Left ventricle myocardium inferior (tissue), 1 donor: ENCODE measurements at regions not wholly inside any gene's neighbourhood (a gene's known extent, or its start where the extent isn't known, plus 50 kb on each side); places are given as distances from the start of the nearest gene placed in this dataset.

Source experiments
- DNase-seq: peaks from one replicate; pipeline ENCODE4 v3.0.0-alpha.2; 2020
- H3K27ac ChIP-seq: fragments of 200-600 bp; replicated peaks from 2 replicates; pipeline ENCODE4 v1.8.0; 2021
- H3K27me3 ChIP-seq: fragments of 200-600 bp; 2 replicates; pipeline ENCODE4 v1.8.0; 2021; ENCODE audit warnings: low read depth
- H3K36me3 ChIP-seq: fragments of 200-600 bp; 2 replicates; pipeline ENCODE4 v1.8.0; 2021
- H3K4me1 ChIP-seq: fragments of 200-600 bp; 2 replicates; pipeline ENCODE4 v1.8.0; 2021
- H3K4me3 ChIP-seq: fragments of 200-600 bp; 2 replicates; pipeline ENCODE4 v1.8.0; 2021; ENCODE audit warnings: mild to moderate bottlenecking, moderate library complexity
- H3K9me3 ChIP-seq: fragments of 200-600 bp; replicated peaks from 2 replicates; pipeline ENCODE4 v1.8.0; 2021
- intact Hi-C: fragments of 100-400 bp; cut with micrococcal nuclease; formaldehyde crosslinking; loops from one replicate; pipeline ENCODE4 v1.11.0; 2022
- TF ChIP-seq, protein P1 (sequence below): fragments of 200-600 bp; IDR thresholded peaks from 2 replicates; pipeline ENCODE4 v1.8.0; 2021; ENCODE audit warnings: antibody characterized with exemption, mild to moderate bottlenecking, borderline replicate concordance
- donor health status: DM: no; HTN: yes; CAD: no; lungs with severe emphysema.

GRCh38 chr10:36604316-36604715, 521.1 kb upstream of the ANKRD30A start:
- Histone ChIP-seq H3K9me3 (no peaks in the 10 kb centered on the region), H3K27me3 (no peaks in the 10 kb centered on the region), H3K27ac (no peak overlapping the region), H3K36me3 (no peaks in the 10 kb centered on the region), H3K4me1 (no peaks in the 10 kb centered on the region), H3K4me3 (no peak overlapping the region)
- intact Hi-C loops, result no loop called here
- no peak for DNase-seq
- TF ChIP-seq, protein P1, sequence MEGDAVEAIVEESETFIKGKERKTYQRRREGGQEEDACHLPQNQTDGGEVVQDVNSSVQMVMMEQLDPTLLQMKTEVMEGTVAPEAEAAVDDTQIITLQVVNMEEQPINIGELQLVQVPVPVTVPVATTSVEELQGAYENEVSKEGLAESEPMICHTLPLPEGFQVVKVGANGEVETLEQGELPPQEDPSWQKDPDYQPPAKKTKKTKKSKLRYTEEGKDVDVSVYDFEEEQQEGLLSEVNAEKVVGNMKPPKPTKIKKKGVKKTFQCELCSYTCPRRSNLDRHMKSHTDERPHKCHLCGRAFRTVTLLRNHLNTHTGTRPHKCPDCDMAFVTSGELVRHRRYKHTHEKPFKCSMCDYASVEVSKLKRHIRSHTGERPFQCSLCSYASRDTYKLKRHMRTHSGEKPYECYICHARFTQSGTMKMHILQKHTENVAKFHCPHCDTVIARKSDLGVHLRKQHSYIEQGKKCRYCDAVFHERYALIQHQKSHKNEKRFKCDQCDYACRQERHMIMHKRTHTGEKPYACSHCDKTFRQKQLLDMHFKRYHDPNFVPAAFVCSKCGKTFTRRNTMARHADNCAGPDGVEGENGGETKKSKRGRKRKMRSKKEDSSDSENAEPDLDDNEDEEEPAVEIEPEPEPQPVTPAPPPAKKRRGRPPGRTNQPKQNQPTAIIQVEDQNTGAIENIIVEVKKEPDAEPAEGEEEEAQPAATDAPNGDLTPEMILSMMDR, result no peak

DNA sequence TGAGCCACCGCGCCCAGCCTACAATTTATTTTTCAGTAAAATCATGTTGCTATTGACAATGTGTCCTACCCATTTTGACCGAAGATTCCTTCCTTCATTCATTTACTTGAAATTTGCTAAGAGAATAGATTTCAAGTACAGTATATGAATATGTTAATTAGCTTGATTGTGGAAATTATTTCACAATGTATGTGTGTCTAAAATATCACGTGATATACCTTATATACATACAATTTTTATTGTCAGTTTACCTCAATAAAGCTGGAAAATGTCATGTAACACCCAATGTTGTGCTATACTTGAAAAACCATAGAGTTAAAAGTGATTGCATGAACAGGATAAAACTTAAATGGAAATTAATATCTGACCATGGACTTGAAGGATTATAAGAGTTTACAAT, 521.7 kb upstream of the ANKRD30A start:
- TF ChIP-seq, protein P1, result no peak
- no peaks in the 10 kb centered on the region for H3K9me3 ChIP-seq
- no peaks in the 10 kb centered on the region for H3K27me3 ChIP-seq
- no peaks in the 10 kb centered on the region for H3K4me1 ChIP-seq
- intact Hi-C loops, result no loop called here
- H3K27ac ChIP-seq, result no peak overlapping the region
- no peaks in the 10 kb centered on the region for H3K36me3 ChIP-seq
- H3K4me3 ChIP-seq, result no peak overlapping the region
- DNase-seq, result no peak

DNA sequence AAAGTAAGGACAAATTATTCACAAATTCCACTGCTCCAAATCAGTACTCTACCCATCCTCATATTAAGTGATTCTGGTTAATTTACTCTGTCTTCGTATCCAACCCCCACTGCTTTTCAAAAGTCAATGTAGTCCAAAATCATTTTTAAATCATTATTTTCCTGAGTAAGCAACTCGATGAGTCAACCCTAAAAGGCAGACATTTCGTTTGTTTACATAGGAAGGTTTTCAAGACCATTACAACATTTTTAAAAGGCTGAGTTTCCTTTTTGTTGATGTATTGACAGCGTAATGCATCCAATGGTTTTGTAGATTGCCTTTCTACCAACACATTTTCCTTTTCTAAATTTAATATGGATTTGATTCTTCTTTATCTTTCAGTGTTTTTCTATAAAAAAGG, 523.0 kb upstream of the ANKRD30A start:
- Histone ChIP-seq H3K4me1 (no peaks in the 10 kb centered on the region), H3K27ac (no peak overlapping the region), H3K9me3 (no peaks in the 10 kb centered on the region), H3K36me3 (no peaks in the 10 kb centered on the region), H3K4me3 (no peak overlapping the region), H3K27me3 (no peaks in the 10 kb centered on the region)
- intact Hi-C loops, result no loop called here
- TF ChIP-seq, protein P1, result no peak
- DNase-seq, result no peak

DNA sequence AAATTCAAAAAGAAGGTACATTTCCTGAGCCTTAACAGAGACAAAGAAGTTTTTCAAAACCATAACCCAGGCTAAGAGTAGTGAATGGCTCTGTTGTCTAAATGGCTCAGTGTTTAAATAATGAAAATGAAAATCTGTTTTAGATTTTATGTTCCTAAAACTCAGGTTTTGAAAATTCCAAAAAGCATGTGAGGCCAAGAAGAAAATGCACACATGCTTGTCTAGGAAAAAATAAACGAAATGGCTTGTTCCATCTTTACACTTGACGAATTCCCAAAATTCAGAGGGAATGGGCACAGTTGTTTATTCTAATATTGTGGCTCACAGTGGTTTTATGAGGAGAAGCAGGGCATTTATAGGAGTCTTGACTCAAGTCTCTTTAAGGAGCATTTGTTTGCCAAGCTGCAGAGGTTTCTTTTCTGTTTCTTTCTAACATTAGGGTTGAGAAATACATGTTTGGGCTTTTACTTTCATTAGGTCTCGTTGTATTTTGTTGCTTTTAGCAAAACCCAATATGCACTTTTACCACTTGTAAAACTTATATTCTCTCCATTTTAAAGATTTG, 527.6 kb upstream of the ANKRD30A start:
- Histone ChIP-seq H3K27ac (no peak overlapping the region), H3K36me3 (no peaks in the 10 kb centered on the region), H3K4me1 (no peaks in the 10 kb centered on the region), H3K27me3 (no peaks in the 10 kb centered on the region), H3K9me3 (no peaks in the 10 kb centered on the region), H3K4me3 (no peak overlapping the region)
- TF ChIP-seq, protein P1, result no peak
- intact Hi-C loops, result no loop called here
- DNase-seq, result no peak

- H3K27ac ChIP-seq, result no peak overlapping the region
- TF ChIP-seq, protein P1, result no peak
- intact Hi-C loops, result no loop called here
- H3K9me3 ChIP-seq, result no peaks in the 10 kb centered on the region
- H3K36me3 ChIP-seq, result no peaks in the 10 kb centered on the region
- no peaks in the 10 kb centered on the region for H3K4me1 ChIP-seq
- H3K27me3 ChIP-seq, result no peaks in the 10 kb centered on the region
- DNase-seq, result no peak
- H3K4me3 ChIP-seq, result no peak overlapping the region
Measured at GRCh38 chr10:36592964-36593363, 532.4 kb upstream of the ANKRD30A start.

- Histone ChIP-seq H3K27ac (no peak overlapping the region), H3K4me3 (no peak overlapping the region), H3K36me3 (no peaks in the 10 kb centered on the region), H3K4me1 (no peaks in the 10 kb centered on the region), H3K27me3 (no peaks in the 10 kb centered on the region), H3K9me3 (no peaks in the 10 kb centered on the region)
- TF ChIP-seq, protein P1, result no peak
- DNase-seq, result no peak
- intact Hi-C loops, result no loop called here
Measured at GRCh38 chr10:36591436-36591835, 534.0 kb upstream of the ANKRD30A start.
